HG03159 (cell line): ENCODE measurements at regions not wholly inside any gene's neighbourhood (a gene's known extent, or its start where the extent isn't known, plus 50 kb on each side); places are given as distances from the start of the nearest gene placed in this dataset.

Experiments used
- ATAC-seq: cut with Tn5 transposase; IDR thresholded peaks from one replicate; pipeline ENCODE4 v1.9.1; 2021; ENCODE audit warnings: mild to moderate bottlenecking, moderate library complexity; ENCODE audit not compliant: unreplicated experiment

DNA sequence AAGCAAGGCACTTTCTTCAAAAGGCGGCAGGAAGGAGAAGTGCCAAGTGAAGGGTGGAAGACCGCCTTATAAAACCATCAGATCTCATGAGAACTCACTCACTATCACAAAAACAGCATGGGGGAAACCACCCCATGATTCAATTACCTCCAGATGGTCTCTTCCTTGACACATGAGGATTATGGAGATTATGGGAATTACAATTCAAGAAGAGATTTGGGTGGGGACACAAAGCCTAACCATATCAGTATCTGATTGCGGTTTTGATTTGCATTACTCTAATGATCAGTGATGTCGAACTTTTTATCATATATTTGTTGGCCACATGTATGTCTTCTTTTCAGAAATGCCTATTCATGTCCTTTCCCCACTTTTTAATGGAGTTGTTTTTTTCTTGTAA lies 549.3 kb upstream of the IL12A start:
- ATAC-seq: no peak

- ATAC-seq: no peak
Observed at GRCh38 chr3:159441279-159441678, 547.4 kb upstream of the IL12A start.

DNA sequence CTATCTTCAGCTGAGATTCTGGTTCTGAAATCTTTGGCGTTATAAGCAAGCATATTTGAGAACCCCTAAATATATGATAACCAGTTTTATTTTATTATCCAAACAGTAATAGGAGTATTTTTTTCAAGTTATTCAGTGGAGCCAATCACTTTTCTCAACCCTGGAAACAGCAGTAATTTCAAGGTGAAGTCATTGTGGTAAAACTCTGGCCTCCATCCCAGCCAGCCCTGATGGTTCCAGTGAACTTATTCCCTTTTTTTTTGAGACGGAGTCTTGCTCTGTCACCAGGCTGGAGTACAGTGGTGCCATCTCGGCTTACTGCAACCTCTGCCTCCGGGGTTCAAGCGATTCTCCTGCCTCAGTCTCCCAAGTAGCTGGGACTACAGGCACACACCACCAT lies 545.4 kb upstream of the IL12A start:
- no peak for ATAC-seq

GRCh38 chr3:159447841-159448240 lies 540.8 kb upstream of the IL12A start:
- ATAC-seq: no peak

- ATAC-seq: no peak
Observed at GRCh38 chr3:159448902-159449301, 539.7 kb upstream of the IL12A start.

- ATAC-seq: no peak
Observed at GRCh38 chr3:159451067-159451466, 537.6 kb upstream of the IL12A start.

DNA sequence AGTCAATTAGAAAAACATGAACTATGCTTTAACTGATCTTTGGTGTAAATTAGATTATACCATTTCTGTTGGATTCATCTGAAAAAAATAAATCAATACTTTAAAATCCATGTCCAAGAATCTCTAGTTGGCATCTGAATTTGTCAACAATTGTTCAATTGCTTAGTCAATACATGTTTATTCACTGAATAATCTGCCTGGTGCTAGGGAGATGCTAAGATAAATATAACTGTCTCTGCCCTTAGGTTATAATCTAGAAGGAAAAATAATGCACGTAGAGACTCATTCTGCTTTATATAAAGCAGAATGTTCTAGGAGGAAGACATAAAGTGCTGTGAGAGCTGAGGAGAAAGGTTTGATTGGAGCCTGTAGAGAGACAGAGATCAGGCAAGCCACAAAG lies 537.2 kb upstream of the IL12A start:
- ATAC-seq: no peak

DNA sequence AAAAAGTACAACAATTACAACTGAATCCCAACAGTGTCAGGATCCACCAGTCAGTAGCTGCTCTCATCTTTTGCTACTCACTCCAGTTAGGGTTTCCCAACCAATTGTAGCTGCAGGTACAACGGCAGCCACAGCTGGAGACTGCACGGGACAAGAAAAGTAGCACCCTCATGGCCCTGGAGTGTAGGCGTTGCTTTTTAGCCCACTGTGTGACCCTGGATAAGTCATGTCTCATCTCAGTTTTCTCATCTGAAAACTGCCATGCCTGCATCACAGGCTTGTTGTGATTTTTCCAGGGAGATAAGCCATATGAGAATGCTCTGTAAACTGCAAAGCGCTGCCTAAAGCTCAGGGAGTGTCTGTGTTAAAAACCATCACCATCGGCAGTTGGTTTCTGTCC lies 535.6 kb upstream of the IL12A start:
- no peak for ATAC-seq

- no peak for ATAC-seq
Observed at GRCh38 chr3:159453945-159454344, 534.7 kb upstream of the IL12A start.

- no peak for ATAC-seq
Observed at GRCh38 chr3:159455741-159456181, 532.9 kb upstream of the IL12A start.

GRCh38 chr3:159458010-159458409 lies 530.6 kb upstream of the IL12A start:
- ATAC-seq: no peak

DNA sequence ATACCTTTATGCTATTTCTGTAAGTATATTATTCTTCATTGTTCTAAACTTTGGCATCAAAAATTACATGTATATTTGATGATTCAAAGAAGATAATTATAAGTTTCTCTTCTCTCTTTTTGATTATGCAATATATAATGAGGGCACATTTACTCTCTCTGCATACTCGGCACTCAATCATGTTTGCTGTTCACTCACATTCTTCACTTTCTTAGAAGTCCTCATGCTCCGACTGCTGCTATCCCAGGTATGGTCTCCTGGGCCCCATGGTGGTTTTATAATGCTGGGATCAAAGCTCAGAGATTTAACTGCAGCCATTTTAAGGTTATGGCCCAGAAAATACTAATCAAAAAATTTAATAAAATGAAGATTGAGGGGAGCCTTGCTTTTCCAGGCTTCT lies 529.7 kb upstream of the IL12A start:
- ATAC-seq: no peak

GRCh38 chr3:159472611-159473010 lies 516.0 kb upstream of the IL12A start:
- no peak for ATAC-seq

DNA sequence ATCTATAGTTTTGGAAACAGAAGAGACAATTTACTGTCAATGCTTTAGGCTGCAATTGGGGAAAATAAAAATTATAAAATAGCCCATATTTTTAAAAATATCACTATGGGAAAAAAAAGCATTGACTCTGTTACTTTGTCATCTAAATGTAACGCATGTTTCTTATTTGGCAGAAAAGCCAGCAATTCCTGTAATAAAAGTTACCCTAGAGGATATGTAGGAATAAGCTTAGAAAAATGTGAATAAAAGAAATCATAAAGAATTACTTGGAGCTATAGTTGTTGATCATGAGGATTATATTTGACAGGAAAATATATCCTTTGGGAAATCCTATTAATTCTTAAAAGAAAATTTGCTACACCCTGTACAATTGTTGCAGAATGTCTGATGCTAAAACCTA lies 515.4 kb upstream of the IL12A start:
- ATAC-seq: no peak

GRCh38 chr3:159480046-159480445 lies 508.6 kb upstream of the IL12A start:
- no peak for ATAC-seq

- ATAC-seq: no peak
Observed at GRCh38 chr3:159482241-159482993, 506.2 kb upstream of the IL12A start.

DNA sequence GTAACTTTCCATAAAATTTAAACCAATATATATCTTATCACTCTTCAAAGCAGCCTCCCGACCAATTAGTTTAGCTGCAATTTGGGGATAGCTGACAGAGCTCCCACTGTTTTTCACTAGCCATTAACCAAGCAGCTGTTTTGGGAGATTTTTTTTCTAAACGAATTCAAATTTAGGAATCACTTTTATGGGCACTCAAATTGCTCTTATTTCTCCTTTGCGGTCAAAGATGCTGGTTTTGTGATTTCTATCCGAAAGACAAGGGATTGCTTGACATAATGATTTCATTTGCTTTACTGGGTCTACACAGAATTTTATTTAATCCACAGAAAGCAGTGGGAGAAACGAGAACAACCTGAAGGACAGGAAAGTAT lies 505.7 kb upstream of the IL12A start:
- ATAC-seq: no peak

DNA sequence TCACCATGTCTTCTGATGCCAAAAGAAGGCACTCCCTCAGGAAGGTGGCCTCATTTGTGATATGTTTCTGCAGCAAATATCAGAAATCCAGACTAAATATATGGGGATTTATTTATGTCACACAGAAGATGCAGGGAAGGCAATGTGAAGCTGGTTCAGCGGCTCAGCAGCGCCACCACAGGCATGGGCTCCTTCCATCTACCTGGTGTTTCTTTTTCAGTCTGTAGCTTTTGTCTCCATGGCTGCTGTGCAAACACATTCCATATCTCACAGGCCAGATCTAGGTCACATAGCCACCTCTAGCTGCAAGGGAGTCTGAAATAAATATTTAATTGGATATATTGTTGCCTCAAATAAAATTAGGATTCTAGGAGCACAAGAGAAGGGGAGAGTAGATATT lies 502.1 kb upstream of the IL12A start:
- ATAC-seq: no peak

DNA sequence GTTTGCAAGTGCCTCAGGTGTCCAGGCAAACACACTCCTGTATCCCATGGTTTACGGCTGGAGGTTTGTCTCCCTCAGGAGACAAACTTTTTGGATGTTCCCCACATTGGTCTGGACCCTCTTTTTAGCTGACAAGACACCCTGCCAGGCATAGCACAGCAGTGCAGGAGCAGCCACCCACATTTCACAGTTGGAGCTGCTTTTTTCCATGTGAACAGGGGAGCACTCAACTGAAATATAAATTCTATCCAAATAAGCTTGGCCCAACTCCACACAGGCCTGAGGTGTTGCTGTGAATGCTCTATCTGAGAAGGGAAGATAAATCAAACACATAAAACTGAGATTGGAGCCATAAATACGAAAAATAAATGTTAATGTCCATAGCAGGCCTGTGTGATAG lies 501.3 kb upstream of the IL12A start:
- ATAC-seq: no peak

DNA sequence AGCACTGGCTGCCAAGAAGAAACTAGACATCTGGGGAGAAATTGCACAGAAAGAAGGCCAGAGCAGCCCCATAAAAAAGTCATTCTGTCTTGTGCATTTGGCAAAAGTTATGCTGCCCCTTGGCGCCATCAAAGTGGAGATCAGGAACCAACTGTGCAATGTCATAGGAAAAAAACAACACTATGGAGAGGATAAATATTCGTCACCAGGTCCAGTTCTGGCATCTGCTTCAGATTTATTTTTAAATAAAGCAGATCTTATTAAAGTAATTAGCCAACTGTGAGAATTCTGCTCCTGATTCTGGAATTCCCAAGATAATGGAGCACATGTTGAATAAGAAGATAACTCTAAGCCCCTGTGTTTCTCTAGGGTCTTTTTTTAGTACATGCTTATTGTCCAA lies 500.0 kb upstream of the IL12A start:
- no peak for ATAC-seq

- ATAC-seq: no peak
Observed at GRCh38 chr3:159497361-159497760, 491.3 kb upstream of the IL12A start.

DNA sequence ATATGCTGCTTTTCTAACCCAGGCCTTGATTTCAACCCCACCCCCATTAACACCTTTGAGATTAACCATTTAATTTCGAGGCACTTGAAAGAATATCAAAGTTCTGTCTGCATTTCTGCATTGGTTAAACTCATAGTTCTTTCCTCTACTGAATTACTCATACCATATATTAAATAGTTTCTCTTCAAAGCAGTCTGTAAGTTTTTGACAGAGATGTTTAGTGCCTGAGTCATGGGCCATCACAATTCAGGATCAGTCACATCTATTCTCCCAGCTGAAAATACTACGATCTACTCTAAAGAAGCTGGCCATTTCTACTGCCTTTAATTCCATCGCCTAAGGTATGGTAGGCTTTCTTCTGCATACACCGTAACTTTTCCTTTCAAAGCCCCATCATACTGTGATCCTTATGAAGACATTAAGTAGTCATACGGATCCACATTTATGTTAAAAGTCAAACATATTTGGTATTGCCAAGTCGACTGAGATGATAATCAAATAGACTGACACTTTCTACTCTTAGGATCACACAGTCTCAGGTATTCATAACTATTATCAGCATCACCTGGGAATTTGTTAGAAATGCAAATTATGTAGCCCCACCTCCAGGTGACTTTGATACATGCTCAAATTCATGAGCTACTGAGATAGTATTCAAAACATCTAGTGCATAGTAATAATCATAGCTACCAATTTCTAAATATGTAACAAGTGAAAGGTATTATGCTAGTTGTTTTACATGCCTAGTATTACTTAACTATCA lies 489.4 kb upstream of the IL12A start:
- ATAC-seq: no peak

GRCh38 chr3:159501029-159501428 lies 487.6 kb upstream of the IL12A start:
- no peak for ATAC-seq
